ENCODE measurements at regions not wholly inside any gene's neighbourhood (a gene's known extent, or its start where the extent isn't known, plus 50 kb on each side); places are given as distances from the start of the nearest gene placed in this dataset.

GRCh38 chr13:102954350-102954749, 108.5 kb downstream of the ERCC5 start:
- TF ChIP-seq EZH2 (IDR thresholded peaks at IDR 0.05; ENCODE audit: low read length, missing control alignments) = no peak
- TF ChIP-seq CTCF (conservative IDR thresholded peaks at IDR 0.05 in 1 of 2, IDR thresholded peaks at IDR 0.05 in 1 of 2; ENCODE audit: low read depth in 1 of 2, low read length in 2 of 2) = no peak

Data from fibroblast of lung (primary cell).